SU-DHL-6 (cell line): ENCODE measurements at regions not wholly inside any gene's neighbourhood (a gene's known extent, or its start where the extent isn't known, plus 50 kb on each side); places are given as distances from the start of the nearest gene placed in this dataset.

Source experiments
- EZH2phosphoT487 ChIP-seq: fragments of 200-600 bp; sonication (generic), shearing (Covaris generic); conservative IDR thresholded peaks from 2 replicates; pipeline ENCODE4 v1.6.1; 2018; ENCODE audit warnings: mild to moderate bottlenecking, antibody characterized with exemption, low read length, moderate library complexity, mixed read lengths
- TF ChIP-seq, protein P1 (sequence below): fragments of 200-600 bp; sonication (generic); IDR thresholded peaks from one replicate; pipeline ENCODE4 v1.5.1; 2017; ENCODE audit warnings: antibody characterized with exemption, mild to moderate bottlenecking, low read length, moderate library complexity; ENCODE audit not compliant: insufficient read depth, poor library complexity, severe bottlenecking

DNA sequence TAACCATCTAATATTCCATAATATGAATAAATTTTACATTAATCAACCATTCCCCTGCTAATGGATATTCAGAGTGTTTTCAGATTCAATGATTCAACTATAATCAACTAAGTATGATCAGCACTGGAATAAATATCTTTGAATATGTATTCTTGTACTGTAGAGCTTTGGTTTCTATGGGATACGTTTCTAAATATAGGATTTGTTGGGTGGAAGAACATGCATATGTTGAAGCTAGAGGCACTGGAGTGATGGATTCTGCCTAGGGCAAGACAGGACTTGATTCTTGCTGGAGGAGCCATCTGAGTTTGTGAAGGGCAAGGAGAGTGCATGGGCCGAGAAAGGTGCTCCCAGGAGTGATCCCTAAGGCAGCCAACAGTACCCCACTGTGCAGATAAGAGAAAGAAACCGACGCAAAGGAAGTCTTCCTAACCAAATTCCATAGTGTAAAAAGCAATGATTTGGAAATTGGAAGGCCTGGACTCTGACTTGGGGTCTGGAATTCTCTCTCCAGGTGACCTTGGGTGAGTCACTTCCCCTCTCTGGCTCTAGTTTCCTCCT lies 418.7 kb downstream of the PREX1 start:
- TF ChIP-seq, protein P1, sequence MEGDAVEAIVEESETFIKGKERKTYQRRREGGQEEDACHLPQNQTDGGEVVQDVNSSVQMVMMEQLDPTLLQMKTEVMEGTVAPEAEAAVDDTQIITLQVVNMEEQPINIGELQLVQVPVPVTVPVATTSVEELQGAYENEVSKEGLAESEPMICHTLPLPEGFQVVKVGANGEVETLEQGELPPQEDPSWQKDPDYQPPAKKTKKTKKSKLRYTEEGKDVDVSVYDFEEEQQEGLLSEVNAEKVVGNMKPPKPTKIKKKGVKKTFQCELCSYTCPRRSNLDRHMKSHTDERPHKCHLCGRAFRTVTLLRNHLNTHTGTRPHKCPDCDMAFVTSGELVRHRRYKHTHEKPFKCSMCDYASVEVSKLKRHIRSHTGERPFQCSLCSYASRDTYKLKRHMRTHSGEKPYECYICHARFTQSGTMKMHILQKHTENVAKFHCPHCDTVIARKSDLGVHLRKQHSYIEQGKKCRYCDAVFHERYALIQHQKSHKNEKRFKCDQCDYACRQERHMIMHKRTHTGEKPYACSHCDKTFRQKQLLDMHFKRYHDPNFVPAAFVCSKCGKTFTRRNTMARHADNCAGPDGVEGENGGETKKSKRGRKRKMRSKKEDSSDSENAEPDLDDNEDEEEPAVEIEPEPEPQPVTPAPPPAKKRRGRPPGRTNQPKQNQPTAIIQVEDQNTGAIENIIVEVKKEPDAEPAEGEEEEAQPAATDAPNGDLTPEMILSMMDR, result no peak
- no peak for TF ChIP-seq EZH2phosphoT487
